NCI-H345 (cell line): ENCODE measurements at regions not wholly inside any gene's neighbourhood (a gene's known extent, or its start where the extent isn't known, plus 50 kb on each side); places are given as distances from the start of the nearest gene placed in this dataset.
"Not testable (repeated sequence)": the region's sequence is repeated elsewhere in the genome, so short reads cannot be mapped to it uniquely, and the experiment has no call there.

ENCODE experiments used
- DNase-seq: peaks from one replicate; lab custom pipeline; 2025; lab: John Stamatoyannopoulos, UW

DNA sequence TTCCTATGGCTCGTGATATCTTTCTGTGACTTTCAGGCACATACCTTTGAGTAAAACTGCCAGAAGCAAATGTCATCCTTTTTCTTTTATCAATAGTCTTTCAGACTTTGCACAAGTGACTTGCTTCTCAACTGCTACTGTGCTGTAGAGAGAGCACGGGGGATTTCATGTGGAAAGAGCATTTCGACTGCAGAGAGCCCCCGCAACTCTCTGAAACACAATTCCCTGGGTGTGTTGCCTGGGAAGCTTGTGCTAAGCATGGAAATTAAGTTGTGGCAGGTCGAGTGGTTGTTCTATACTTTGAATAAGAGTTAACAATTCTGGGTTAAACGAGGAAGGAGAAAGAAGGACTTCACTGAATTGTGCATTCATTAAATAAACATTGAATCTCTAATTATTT, 659.1 kb downstream of the TDRD15 start:
- no peak for DNase-seq

DNA sequence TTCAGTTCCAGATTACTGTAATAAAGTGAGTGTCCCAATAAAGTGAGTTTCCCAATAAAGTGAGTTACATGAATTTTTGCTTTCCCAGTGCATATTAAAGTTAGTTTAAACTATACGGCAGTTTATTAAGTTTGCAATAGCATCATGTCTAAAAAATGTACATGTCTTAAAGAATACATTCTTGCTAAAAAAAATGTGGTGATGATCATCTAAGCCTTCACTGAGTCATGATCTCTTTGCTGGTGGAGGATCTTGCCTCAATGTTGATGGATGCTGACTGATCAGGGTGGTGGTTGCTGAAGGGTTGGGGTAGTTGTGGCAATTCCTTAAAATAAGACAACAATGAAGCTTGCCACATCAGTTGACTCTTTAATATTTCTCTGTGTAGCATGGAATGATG, 664.2 kb downstream of the TDRD15 start:
- no peak for DNase-seq

DNA sequence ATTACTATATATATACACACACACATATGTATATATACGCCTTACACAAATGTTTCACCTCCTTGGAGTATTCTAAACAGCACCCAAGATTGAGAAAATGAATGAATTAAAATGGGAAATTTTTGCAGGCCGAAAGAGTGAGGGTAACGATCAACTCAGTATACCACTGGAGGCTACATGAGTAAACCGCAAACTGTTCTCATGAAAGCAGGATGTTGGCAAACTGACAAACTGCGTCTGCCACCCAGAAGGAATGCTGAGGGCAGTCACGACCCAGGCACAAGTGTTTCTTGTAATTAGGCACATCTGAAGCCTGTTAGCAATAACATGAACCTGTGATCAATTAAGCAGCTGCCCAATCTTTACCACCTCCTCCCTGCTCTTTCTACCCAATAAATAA, 666.5 kb downstream of the TDRD15 start:
- DNase-seq, result not testable (repeated sequence)

DNA sequence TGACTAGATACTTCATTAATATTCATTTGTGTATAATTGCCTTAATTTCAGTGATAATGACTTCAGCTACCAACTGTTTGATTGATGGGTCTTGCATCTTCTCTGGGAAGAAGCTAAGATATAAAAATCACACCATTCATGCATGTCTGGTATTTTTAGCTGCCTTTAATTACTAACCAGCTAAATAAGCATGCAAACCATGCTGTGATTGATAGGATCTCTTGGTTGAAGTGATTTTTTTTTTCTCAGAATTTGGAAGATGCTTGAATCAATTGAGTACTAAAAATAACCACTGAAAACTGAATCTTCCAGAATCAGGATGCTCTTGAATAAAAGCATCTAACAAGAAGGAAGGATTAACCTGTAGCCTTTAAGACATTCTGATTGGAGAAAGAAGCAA, 668.8 kb downstream of the TDRD15 start:
- DNase-seq, result no peak

DNA sequence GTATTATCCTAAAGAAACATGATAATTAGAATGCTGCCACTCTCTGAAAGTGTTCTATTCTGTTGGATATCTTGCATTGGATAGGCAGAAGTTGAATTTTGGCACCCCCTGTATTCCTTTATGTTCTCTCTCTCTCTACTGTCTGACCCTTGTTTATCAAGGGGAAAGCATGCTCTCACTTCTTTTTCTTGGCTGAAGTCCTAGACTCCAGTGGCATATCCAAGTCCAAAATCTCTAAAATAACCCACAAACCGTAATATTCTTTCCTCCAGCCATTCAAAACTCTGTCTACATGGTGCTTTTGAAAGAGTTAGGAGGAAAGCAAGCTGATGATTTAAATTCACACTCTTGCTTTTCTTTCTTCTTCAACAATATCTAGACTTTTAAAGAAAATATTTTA, 669.7 kb downstream of the TDRD15 start:
- no peak for DNase-seq

DNA sequence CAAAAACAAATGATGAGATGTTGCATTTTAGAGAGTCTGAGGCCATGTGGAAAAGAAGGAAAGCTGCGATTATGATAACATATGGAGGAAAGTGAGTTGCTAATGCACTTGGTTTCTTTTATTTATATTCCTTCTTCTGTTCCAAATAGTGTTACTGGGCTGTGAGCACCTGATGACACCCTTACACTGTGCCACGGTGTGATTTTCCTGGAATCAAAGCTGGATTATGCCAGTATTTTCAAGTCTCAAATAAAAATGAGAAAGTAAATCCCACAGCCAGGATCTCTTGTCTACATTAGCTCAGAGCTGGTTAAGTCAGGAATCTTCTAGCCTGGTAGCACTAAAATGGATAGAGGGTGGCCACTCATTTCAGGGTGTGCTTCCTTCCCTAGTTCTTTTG, 670.8 kb downstream of the TDRD15 start:
- no peak for DNase-seq

DNA sequence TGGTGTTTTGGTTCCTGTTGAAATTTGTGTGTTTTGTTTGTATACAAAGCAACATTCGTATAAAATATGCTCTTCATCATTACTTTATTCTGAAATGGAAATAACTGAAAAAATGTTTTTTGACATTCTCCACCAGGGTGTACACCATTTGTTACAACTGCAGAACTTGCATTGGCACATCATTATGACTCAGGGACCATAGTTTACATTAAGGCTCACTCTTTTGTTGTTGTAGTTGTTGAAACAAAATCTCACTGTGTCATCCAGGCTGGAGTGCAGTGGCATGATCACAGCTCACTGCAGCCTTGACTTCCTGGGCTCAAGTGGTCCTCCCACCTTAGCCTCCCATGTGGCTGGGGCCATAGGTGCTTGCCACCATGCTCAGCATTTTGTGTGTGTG, 676.6 kb downstream of the TDRD15 start:
- DNase-seq, result no peak

DNA sequence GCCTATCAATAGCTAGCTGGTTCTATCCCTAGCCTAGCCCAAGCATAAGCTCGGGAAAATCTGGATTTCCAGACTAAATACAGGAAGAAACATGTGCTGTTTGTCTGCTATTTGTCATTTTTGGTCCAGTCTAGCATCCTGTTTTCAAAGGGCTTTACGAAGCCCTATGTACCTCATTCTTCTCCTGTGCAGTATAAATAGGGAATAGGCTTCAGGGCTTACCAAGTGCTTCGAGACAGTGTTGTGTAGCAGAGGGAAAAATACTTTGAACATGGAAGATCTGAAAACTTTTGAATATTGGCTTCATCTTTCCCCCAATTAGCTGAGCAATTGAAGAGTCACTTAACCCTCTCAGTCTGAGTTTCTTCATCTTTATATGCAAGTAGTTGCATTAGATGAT, 679.8 kb downstream of the TDRD15 start:
- DNase-seq, result no peak

DNA sequence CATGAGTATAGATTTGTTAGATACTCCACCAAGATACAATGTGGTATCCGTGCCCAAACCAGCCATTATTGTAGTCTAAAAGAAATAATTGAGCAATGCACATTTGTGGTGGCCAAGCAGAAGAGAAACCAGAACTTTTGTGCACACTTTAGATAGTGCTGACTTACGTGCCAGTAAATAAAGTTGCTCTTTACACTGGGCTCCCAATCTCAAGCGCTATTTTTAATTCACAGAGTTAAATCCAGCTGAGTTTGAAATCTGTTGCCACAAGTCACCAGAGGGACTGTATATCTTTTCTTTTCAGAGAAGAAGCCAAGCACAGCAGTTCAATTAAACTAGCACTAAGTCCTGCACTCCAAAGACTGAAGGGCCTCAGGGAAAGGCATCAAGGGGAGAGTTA, 680.4 kb downstream of the TDRD15 start:
- DNase-seq, result no peak

DNA sequence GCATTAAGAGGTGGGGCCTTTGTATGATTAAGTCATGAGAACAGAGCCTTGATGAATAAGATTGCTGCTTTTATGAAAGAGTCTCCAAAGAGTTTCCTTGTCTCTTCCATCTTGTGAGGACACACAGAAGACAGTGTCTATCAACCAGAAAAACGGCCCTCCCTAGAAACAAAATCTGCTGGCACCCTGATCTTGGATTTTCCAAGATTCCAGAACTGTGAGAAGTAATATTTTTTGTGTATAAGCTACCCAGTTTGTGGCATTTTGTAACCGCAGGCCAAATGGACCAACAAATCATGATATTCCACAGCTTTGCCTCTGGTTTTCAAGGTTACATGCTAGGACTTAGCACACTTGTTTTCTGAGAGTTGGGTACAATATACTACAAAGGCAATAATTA, 687.8 kb downstream of the TDRD15 start:
- DNase-seq, result no peak

DNA sequence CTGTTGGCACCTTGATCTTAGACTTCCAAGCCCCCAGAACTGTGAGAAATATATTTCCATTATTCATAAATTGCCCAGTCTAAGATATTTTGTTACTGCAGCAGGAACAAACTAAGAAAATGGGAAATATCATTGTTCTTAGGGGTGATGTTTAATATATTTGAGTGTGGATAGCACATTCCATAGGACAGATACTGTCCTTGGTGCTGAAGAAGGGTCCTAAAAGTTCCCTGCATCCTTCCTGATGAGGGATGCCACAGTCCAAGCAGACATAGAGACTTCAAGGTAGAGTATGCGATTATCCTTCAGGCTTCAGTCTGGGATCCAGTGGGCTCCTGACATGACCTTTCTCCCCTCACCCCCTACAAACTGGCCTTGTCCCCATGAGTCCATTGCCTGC, 689.0 kb downstream of the TDRD15 start:
- no peak for DNase-seq

DNA sequence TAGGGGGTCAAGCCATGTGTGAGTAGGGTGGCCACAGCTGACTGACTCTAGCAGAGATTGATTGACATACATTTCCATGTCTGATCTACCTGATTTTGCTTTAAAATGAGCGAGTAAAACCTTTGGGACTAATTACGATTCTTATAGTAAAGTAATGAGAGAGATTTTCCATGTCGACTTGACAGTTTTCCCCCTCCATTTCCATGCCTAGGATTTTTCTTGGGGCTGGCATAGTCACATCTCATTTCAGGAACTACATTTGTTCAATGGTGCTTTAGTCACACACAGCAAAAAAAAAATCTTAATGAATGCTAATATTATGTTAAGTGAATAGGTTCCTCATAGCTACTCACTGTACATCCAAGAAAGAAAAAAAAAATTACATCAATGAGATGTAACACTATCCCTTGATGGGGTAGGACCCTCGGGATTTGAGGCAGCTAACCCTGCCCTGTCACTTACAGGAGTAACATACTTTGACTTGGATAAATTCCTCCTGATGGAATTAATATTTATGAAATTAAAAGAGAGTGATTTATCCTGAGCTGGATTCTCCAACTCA, 690.9 kb downstream of the TDRD15 start:
- no peak for DNase-seq

DNA sequence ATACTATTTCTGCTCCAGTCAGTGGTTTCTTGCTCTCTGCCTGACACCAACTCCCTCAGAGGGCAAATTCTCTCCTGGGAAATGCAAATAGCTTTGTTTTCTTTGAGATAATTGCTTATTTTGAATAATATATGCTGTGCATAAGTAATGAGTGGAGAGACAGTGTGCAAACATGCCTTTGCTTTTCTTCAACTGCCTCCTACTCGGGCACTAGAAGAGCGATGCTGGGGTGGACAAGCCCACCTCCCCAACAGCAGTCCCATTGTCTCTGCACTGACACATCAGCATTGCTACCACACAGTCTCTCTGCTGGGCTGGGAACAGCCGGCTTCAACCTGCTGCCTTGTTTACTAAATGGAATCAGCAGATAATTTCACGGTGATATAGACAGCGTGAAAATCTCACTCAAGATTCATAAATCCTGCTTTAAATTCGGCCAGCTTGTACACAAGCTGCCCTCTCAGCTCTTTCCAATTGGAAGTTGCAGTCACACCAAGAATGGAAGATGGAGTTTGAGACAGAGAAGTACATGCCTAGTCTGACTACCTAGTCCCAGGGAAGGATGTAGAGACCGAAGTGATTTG, 694.5 kb downstream of the TDRD15 start:
- no peak for DNase-seq

DNA sequence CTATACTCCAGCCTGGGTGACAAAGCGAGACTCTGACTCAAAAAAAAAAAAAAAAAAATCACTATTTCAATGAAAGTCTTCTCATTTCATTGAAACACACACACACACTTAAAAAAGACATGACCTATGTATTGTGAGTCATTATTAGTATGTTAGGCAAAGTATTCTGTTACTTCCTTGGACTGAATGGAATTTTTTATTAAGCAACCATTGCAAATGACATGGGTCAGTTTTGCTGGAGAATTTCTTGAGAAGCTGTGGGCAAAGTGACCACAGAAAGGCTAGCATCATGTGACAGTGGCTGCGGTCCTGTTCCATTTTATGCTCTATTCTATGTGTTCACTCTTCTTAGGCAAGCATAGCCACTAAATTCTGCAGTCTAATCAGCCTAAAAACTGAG, 695.7 kb downstream of the TDRD15 start:
- DNase-seq, result no peak

DNA sequence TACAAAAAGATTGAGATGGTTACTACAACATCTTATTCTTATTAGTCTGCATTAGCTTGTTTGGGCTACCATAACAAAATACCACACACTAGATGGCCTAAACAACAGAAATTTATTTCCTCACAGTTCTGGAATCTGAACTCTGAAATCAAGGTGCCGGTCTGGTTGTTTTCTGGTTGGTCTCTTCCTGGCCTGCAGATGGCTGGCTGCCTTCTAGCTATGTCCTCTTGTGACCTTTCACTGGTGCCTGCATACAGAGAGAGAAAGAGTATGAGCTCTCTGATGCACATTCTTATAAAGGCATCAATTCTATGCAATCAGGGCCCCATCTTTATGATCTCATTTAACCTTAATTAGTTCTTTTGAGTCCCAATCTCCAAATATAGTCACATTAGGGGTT, 696.5 kb downstream of the TDRD15 start:
- no peak for DNase-seq

DNA sequence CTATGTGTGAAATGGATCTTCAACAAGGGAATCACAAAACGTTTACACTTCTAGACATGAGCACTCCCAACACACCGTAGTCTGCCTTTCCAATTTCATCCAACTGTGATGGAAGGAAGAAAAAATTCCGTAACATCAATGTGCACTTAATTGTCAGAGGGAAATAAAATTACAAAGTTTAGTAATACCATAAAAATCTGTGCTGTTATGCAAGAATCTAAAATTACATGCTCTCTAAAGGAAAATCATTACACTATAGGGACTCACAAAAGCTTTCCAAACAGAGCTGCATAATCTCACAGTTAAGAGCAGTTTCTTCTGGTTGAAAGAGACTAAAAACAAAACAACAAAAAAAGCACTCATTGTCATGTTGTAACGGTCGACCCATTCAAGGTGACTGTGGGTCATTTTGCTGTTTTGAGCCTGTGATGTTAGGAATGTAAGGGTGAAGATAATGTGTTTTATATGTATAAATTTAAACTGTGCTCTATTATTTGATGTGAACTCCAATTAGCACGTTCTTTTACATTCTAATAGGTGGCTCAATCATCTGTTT, 698.0 kb downstream of the TDRD15 start:
- no peak for DNase-seq

DNA sequence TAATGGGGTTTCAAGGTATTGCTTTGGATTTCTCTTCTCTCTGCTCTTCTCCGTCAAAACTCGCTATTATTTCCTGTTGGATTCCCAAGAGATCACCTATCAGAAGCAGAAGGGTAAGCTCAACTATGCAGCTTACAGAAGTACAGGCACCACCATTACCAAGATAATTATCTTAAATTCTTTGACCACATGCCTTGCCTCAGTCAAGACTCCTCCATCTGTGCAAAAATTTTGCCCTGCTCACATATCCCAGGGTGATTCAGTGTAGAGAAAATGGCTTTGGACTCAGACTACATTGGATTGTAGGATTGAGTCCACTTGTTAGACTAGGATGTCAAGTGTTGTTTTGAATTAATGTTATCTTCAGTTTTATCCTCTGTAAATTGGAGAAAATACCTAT, 698.7 kb downstream of the TDRD15 start:
- no peak for DNase-seq

DNA sequence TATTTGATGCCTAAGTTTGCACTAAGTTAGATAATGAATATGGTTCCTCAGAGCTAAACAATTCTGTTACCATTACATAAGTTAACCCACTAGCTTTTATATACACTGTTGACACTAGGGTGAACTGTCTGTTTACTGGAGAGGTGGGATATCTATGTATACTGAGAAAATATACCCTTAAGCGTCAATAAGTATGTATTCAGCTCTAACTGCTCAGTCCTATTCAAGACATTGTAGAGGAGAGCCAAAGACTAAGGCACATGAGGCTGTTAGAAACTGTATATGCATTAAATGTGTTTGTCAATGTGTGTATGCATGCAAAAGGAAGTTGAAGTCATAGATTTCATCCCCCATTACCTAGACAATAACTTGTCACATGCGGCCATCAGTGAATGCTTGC, 710.0 kb downstream of the TDRD15 start:
- DNase-seq, result no peak

DNA sequence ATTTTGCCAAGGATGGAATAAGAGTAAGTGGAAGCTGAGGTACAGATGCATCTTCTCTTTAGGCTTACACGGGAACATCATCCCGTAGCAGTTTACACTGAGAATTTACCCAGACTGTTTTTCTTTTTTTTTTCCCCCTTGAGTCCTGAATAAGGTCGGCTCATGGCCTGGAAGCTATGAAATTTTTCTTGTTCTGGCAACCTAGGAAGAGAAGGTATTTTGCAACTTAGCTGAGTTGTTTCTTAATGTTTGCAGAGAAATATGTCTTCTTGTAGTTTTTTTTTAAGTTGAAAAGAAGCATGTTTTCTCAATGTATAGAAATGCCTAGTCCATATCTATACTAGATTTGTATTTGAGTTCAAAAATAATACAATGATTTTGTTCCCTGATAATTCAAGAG, 712.5 kb downstream of the TDRD15 start:
- DNase-seq, result no peak

DNA sequence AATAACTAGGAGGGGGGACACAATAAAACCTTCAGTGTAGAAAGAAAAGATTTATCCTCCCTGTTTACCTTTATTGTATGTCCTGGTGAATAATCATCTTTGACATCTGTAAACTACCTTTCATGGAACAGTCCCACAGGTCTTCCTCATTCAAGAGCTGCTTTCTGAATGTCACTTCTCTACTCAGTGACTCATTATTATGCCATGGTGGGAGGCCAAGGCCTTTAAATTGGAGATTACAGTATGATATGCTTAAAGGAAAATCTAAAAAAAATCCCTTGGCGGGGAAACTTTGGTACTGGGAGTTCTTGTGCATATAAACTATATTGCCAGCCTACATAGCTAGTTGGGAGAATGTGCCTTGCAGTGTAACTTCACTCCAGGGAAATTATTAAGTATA, 713.0 kb downstream of the TDRD15 start:
- no peak for DNase-seq

DNA sequence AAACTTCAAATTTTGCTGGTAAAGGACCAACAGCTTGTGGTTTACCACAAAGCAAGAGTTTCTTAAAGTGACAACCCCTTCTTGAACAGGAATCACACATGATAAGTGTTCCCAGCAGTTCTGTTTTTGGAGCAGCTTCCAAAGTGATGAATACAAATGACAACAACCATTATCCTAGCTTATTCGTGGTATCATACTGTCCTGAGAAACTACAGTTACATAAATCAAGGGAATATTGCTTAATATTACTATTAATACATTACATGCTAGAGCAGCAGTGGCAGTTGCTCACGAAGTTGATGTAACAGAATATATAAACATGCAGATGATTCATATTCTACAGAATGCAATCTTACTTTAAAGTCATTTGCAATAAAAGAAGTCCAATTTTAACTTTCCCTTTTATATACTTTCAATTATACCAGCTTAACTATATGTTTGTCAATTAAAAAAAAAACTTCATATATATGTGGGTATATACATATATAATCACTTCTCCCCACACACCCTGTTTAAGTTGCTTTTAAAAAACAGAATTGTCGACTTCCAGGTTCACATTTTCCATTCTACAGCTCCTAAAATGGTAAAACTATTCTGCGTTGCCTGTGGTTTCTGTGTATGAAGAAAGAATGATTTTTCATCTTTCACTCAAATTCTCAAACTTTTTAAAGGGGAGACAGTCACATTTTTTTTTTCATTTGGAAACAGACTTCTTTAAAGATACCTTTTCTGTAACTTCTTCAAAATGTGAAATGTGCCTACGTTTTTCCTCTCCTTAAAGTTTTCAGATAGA, 713.6 kb downstream of the TDRD15 start:
- DNase-seq, result no peak

DNA sequence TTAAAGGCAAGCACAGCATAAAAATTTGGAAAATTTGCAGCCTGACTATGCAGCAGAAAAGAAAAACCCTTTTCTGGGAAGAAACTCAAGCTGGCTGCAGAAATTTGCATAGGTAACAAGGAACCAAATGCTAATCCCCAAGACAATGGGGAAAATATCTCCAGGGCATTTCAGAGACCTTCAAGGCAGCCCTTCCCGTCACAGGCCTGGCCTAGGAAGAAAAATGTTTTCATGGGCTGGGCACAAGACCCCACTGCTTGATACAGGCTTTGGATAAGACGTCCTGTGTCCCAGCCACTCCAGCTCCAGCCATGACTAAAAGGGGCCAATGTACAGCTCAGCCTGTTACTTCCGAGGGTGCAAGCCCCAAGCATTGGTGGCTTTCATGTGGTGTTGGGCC, 717.6 kb downstream of the TDRD15 start:
- no peak for DNase-seq

DNA sequence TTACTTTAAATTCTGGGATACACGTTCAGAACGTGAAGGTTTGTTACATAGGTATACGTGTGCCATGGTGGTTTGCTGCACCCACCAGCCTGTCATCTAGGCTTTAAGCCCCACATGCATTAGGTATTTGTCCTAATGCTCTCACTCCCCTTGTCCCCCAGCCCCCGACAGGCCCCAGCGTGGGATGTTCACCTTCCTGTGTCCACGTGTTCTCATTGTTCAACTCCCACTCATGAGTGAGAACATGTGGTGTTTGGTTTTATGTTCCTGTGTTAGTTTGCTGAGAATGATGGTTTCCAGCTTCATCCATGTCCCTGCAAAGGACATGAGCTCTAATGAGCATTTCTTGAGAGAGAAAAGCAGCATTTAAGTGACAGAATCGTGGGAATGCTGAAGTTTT, 726.6 kb downstream of the TDRD15 start:
- not testable (repeated sequence) for DNase-seq
